ENCODE measurements at regions not wholly inside any gene's neighbourhood (a gene's known extent, or its start where the extent isn't known, plus 50 kb on each side); places are given as distances from the start of the nearest gene placed in this dataset.

- TF ChIP-seq, protein P1, sequence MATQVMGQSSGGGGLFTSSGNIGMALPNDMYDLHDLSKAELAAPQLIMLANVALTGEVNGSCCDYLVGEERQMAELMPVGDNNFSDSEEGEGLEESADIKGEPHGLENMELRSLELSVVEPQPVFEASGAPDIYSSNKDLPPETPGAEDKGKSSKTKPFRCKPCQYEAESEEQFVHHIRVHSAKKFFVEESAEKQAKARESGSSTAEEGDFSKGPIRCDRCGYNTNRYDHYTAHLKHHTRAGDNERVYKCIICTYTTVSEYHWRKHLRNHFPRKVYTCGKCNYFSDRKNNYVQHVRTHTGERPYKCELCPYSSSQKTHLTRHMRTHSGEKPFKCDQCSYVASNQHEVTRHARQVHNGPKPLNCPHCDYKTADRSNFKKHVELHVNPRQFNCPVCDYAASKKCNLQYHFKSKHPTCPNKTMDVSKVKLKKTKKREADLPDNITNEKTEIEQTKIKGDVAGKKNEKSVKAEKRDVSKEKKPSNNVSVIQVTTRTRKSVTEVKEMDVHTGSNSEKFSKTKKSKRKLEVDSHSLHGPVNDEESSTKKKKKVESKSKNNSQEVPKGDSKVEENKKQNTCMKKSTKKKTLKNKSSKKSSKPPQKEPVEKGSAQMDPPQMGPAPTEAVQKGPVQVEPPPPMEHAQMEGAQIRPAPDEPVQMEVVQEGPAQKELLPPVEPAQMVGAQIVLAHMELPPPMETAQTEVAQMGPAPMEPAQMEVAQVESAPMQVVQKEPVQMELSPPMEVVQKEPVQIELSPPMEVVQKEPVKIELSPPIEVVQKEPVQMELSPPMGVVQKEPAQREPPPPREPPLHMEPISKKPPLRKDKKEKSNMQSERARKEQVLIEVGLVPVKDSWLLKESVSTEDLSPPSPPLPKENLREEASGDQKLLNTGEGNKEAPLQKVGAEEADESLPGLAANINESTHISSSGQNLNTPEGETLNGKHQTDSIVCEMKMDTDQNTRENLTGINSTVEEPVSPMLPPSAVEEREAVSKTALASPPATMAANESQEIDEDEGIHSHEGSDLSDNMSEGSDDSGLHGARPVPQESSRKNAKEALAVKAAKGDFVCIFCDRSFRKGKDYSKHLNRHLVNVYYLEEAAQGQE (IDR thresholded peaks at IDR 0.05; ENCODE audit: unreplicated experiment): no peak
- TF ChIP-seq ZNF331 (CRISPR knock-in tag; IDR thresholded peaks at IDR 0.05; ENCODE audit: low read depth): no peak
- no peak for TF ChIP-seq ETS1 (IDR thresholded peaks at IDR 0.05)
- no peak for TF ChIP-seq POLR2AphosphoS5 (IDR thresholded peaks at IDR 0.05; ENCODE audit: low read depth)
- TF ChIP-seq STAT1 (IDR thresholded peaks at IDR 0.05; ENCODE audit: unreplicated experiment): no peak
- TF ChIP-seq ZNF114 (CRISPR knock-in tag; IDR thresholded peaks at IDR 0.05): no peak
These were observed 237.0 kb downstream of the TBX15 start (continued) for GRCh38 chr1:118751166-118751565.

GRCh38 chr1:118744420-118744819 is 243.7 kb downstream of the TBX15 start:
- Mint-ChIP-seq H3K36me3 (ENCODE audit: low read depth) (no peaks in the 10 kb centered on the region), H3K9me3 (no peaks in the 10 kb centered on the region), H3K4me1 (peaks cover 11% of the 10 kb centered on the region), H3K4me3 (no peak overlapping the region), H3K27me3 (ENCODE audit: insufficient read depth, low read depth, poor library complexity) (no peaks in the 10 kb centered on the region), H3K27ac (no peak overlapping the region)
- ATAC-seq (no peak), DNase-seq (ENCODE audit: low spot score) (no peak)
- Histone ChIP-seq H3K27ac (ENCODE audit: low read depth) (no peak overlapping the region), H3K4me2 (no peak overlapping the region), H2AFZ (no peak overlapping the region), H3K4me3 (no peak overlapping the region), H3F3A (replicated peaks; ENCODE audit: low read depth) (no peaks in the 10 kb centered on the region), H3K79me2 (replicated peaks; ENCODE audit: insufficient read depth) (no peaks in the 10 kb centered on the region), H3K36me3 (ENCODE audit: insufficient read depth) (no peaks in the 10 kb centered on the region), H3K27me3 (ENCODE audit: insufficient read depth) (no peaks in the 10 kb centered on the region), H3K4me1 (ENCODE audit: insufficient read depth) (peaks cover 8% of the 10 kb centered on the region), H4K20me1 (replicated peaks; ENCODE audit: insufficient read depth) (no peaks in the 10 kb centered on the region), H3K9me2 (ENCODE audit: insufficient read depth) (no peaks in the 10 kb centered on the region)
- TF ChIP-seq, protein P2, sequence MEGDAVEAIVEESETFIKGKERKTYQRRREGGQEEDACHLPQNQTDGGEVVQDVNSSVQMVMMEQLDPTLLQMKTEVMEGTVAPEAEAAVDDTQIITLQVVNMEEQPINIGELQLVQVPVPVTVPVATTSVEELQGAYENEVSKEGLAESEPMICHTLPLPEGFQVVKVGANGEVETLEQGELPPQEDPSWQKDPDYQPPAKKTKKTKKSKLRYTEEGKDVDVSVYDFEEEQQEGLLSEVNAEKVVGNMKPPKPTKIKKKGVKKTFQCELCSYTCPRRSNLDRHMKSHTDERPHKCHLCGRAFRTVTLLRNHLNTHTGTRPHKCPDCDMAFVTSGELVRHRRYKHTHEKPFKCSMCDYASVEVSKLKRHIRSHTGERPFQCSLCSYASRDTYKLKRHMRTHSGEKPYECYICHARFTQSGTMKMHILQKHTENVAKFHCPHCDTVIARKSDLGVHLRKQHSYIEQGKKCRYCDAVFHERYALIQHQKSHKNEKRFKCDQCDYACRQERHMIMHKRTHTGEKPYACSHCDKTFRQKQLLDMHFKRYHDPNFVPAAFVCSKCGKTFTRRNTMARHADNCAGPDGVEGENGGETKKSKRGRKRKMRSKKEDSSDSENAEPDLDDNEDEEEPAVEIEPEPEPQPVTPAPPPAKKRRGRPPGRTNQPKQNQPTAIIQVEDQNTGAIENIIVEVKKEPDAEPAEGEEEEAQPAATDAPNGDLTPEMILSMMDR (conservative IDR thresholded peaks at IDR 0.05; ENCODE audit: low read depth in 2 of 2): no peak
- TF ChIP-seq CREB1 (CRISPR knock-in tag; IDR thresholded peaks at IDR 0.05; ENCODE audit: low read depth) (no peak), ZNF331 (CRISPR knock-in tag; IDR thresholded peaks at IDR 0.05; ENCODE audit: low read depth) (no peak), EZH2phosphoT487 (IDR thresholded peaks at IDR 0.05; ENCODE audit: unreplicated experiment) (no peak), ZNF462 (CRISPR knock-in tag; IDR thresholded peaks at IDR 0.05) (no peak)
